Fibroblast of the aortic adventitia (primary cell): ENCODE measurements at regions not wholly inside any gene's neighbourhood (a gene's known extent, or its start where the extent isn't known, plus 50 kb on each side); places are given as distances from the start of the nearest gene placed in this dataset.

Source experiments
- DNase-seq: peaks from one replicate; pipeline ENCODE4 v3.0.0-alpha.2; 2010; ENCODE audit warnings: low read depth
- H3K4me3 ChIP-seq: 2 replicates; pipeline ENCODE4 v1.5.1; 2011; ENCODE audit warnings: low read depth, mild to moderate bottlenecking, control low read depth, low read length, moderate library complexity
- CTCF ChIP-seq: IDR thresholded peaks from 2 replicates; pipeline ENCODE4 v1.5.1; 2011; ENCODE audit warnings: mild to moderate bottlenecking, low read length, control low read depth, inconsistent platforms; ENCODE audit not compliant: insufficient read depth

- no peak for DNase-seq
- TF ChIP-seq CTCF, result no peak
- H3K4me3 ChIP-seq, result no peak overlapping the region
These were observed 56.0 kb upstream of the CD53 start for GRCh38 chr1:110816945-110817344.

- no peak for TF ChIP-seq CTCF
- no peak for DNase-seq
These were observed 61.4 kb upstream of the CD53 start for GRCh38 chr1:110811529-110811928.

GRCh38 chr1:110800079-110800478 lies 72.9 kb upstream of the CD53 start:
- no peak for TF ChIP-seq CTCF
- no peak for DNase-seq
- no peak overlapping the region for H3K4me3 ChIP-seq

More at GRCh38 chr1:110811529-110811928, 61.4 kb upstream of the CD53 start:
- no peak overlapping the region for H3K4me3 ChIP-seq

GRCh38 chr1:110798691-110799256 lies 74.2 kb upstream of the CD53 start:
- H3K4me3 ChIP-seq, result no peak overlapping the region
- no peak for DNase-seq
- TF ChIP-seq CTCF, result no peak

- TF ChIP-seq CTCF, result no peak
- no peak for DNase-seq
- no peak overlapping the region for H3K4me3 ChIP-seq
These were observed 84.3 kb upstream of the CD53 start for GRCh38 chr1:110788673-110789072.

GRCh38 chr1:110787328-110788071 lies 85.4 kb upstream of the CD53 start:
- no peak for TF ChIP-seq CTCF
- no peak overlapping the region for H3K4me3 ChIP-seq
- DNase-seq, result no peak
